ENCODE measurements at regions not wholly inside any gene's neighbourhood (a gene's known extent, or its start where the extent isn't known, plus 50 kb on each side); places are given as distances from the start of the nearest gene placed in this dataset.

DNA sequence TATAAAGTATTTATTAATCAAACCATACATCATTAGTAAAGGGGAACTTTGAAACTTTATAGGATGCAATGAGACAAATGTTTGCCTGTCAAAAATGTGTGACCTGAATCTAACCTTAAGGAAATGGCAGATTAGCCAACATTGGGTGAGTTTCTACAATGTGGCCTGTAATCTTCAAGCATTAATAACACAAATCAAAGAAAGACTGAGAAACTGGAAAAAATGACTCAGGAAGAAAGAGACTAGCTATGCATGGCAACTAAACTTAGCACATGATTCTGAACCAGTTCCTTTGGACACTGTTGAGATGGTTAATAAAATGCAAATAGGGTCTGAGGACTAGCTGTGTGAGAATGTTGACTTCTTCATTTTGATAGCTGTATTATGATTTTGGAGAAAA, 628.6 kb upstream of the ID2 start:
- peak; percentile 52 for DNase-seq
- in situ Hi-C loops (cut with MboI), result no loop called here
- H2AFZ ChIP-seq, result no peak overlapping the region

DNA sequence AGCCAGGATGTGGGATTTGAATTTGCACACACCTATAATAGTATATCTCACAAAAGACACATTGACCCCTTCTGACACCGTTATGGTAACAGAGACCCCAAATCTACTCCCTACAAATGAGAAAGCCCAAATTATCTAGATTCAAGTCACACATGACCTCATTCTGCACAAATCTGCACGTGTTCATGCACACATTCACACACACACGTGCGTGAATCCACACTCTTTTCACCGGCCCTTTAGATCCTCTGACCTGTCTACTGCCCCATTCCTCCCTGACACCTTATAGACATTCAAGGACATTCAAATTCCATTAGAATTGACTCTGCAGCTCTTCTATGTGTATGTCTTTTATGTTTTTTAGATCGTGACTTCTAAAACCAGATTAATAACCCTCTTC, 627.8 kb upstream of the ID2 start:
- H3K36me3 ChIP-seq (ENCODE audit: low read depth), result no peaks in the 10 kb centered on the region
- H4K20me1 ChIP-seq (ENCODE audit: insufficient read depth), result no peaks in the 10 kb centered on the region
- no peaks in the 10 kb centered on the region for H3K4me1 ChIP-seq (ENCODE audit: insufficient read depth)
- no peak overlapping the region for H3K9ac ChIP-seq
- no peaks in the 10 kb centered on the region for H3K27me3 ChIP-seq (replicated peaks; ENCODE audit: insufficient read depth)
- H3K27ac ChIP-seq, result no peak overlapping the region
- H3K79me2 ChIP-seq (ENCODE audit: insufficient read depth), result no peaks in the 10 kb centered on the region
- no peak overlapping the region for H2AFZ ChIP-seq
- H3K9me3 ChIP-seq (ENCODE audit: low read depth), result no peaks in the 10 kb centered on the region
- 83 to 86% methylated on average over 6 of the region's 6 CpGs for WGBS, 2 experiments (ENCODE audit: low coverage in 1 of 2, low lambda C conversion rate in 2 of 2, missing lambda C conversion rate in 2 of 2)
- no peak for TF ChIP-seq EZH2phosphoT487 (IDR thresholded peaks at IDR 0.05; ENCODE audit: insufficient read depth, low read depth)
- no peak for TF ChIP-seq EZH2 (IDR thresholded peaks at IDR 0.05; ENCODE audit: insufficient read depth, poor library complexity, severe bottlenecking)
- no peaks in the 10 kb centered on the region for H3K9me2 ChIP-seq (ENCODE audit: insufficient read depth)
- no peak for DNase-seq
- H3K4me3 ChIP-seq, result no peak overlapping the region
- H3F3A ChIP-seq (ENCODE audit: insufficient read depth), result no peaks in the 10 kb centered on the region
- no peak overlapping the region for H3K4me2 ChIP-seq (ENCODE audit: unreplicated experiment)
- in situ Hi-C loops (cut with MboI), result no loop called here

More for the DNA sequence above, 628.6 kb upstream of the ID2 start:
- no peaks in the 10 kb centered on the region for H3K27me3 ChIP-seq (replicated peaks; ENCODE audit: insufficient read depth)
- H3K9me2 ChIP-seq (ENCODE audit: insufficient read depth), result no peaks in the 10 kb centered on the region
- no peaks in the 10 kb centered on the region for H3K79me2 ChIP-seq (ENCODE audit: insufficient read depth)
- no peaks in the 10 kb centered on the region for H3K9me3 ChIP-seq (ENCODE audit: low read depth)
- no peak overlapping the region for H3K4me2 ChIP-seq (ENCODE audit: unreplicated experiment)
- TF ChIP-seq EZH2phosphoT487 (IDR thresholded peaks at IDR 0.05; ENCODE audit: insufficient read depth, low read depth) (no peak), EZH2 (IDR thresholded peaks at IDR 0.05; ENCODE audit: insufficient read depth, poor library complexity, severe bottlenecking) (no peak)
- no peak overlapping the region for H3K9ac ChIP-seq
- H3K4me1 ChIP-seq (ENCODE audit: insufficient read depth), result no peaks in the 10 kb centered on the region
- no peak overlapping the region for H3K4me3 ChIP-seq
- no peak overlapping the region for H3K27ac ChIP-seq
- no peaks in the 10 kb centered on the region for H4K20me1 ChIP-seq (ENCODE audit: insufficient read depth)
- H3K36me3 ChIP-seq (ENCODE audit: low read depth), result no peaks in the 10 kb centered on the region
- H3F3A ChIP-seq (ENCODE audit: insufficient read depth), result no peaks in the 10 kb centered on the region

DNA sequence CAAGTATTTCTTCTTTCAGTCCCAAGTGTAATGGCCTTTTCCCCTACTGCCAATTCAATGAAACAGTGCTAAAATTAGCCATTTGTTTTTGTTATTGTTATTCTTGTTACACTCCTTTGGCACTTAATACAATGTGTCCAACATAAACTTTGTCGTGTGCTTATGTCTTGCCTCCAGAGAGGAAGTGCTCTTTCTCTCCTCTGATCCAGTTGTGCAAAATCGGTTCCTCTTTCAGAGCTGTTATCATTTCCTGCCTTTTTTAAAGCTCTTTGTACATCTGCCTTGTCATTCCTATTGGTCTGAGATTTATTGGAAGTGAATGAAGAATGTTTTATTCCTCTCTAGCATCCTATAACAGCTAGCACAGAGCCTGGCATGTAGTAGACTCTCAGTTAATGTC, 623.2 kb upstream of the ID2 start:
- Histone ChIP-seq H3K79me2 (ENCODE audit: insufficient read depth) (no peaks in the 10 kb centered on the region), H3K9ac (no peak overlapping the region), H3K4me3 (no peak overlapping the region), H3K9me3 (ENCODE audit: low read depth) (no peaks in the 10 kb centered on the region), H3F3A (ENCODE audit: insufficient read depth) (no peaks in the 10 kb centered on the region), H2AFZ (no peak overlapping the region), H3K27me3 (replicated peaks; ENCODE audit: insufficient read depth) (no peaks in the 10 kb centered on the region), H3K4me2 (ENCODE audit: unreplicated experiment) (no peak overlapping the region), H3K9me2 (ENCODE audit: insufficient read depth) (no peaks in the 10 kb centered on the region), H3K27ac (no peak overlapping the region), H3K4me1 (ENCODE audit: insufficient read depth) (no peaks in the 10 kb centered on the region), H4K20me1 (ENCODE audit: insufficient read depth) (no peaks in the 10 kb centered on the region), H3K36me3 (ENCODE audit: low read depth) (no peaks in the 10 kb centered on the region)
- WGBS, 2 experiments (ENCODE audit: low coverage in 1 of 2, low lambda C conversion rate in 2 of 2, missing lambda C conversion rate in 2 of 2), result 31 to 32% methylated on average over 2 of the region's 2 CpGs
- TF ChIP-seq EZH2phosphoT487 (IDR thresholded peaks at IDR 0.05; ENCODE audit: insufficient read depth, low read depth), result no peak
- no peak for DNase-seq
- in situ Hi-C loops (cut with MboI), result no loop called here

DNA sequence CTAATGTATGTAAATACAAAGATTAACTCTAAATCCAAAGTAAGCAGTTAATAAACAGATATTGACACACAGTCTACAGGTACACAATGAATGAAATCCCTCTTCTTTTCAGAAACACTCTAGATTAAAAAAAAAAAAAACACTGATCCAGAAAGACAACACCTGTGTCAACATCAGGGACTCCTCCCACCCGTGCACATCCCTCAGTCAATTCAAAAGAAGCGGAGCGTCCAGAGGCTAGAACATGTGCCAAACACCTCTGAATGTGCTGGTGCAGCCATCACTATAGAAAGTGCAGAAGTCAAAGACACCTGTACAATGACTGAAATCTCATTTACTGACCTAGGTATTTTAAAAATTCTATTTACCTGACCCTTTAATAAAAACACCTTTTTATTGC, 622.6 kb upstream of the ID2 start:
- H3K79me2 ChIP-seq (ENCODE audit: insufficient read depth), result no peaks in the 10 kb centered on the region
- H3K4me2 ChIP-seq (ENCODE audit: unreplicated experiment), result no peak overlapping the region
- no peak overlapping the region for H2AFZ ChIP-seq
- H3K9me2 ChIP-seq (ENCODE audit: insufficient read depth), result no peaks in the 10 kb centered on the region
- no peaks in the 10 kb centered on the region for H3K27me3 ChIP-seq (replicated peaks; ENCODE audit: insufficient read depth)
- no peaks in the 10 kb centered on the region for H3K4me1 ChIP-seq (ENCODE audit: insufficient read depth)
- no peaks in the 10 kb centered on the region for H3K9me3 ChIP-seq (ENCODE audit: low read depth)
- WGBS, 2 experiments (ENCODE audit: low coverage in 1 of 2, low lambda C conversion rate in 2 of 2, missing lambda C conversion rate in 2 of 2), result 81 to 84% methylated on average over 3 of the region's 3 CpGs
- H3K9ac ChIP-seq, result no peak overlapping the region
- no peaks in the 10 kb centered on the region for H3K36me3 ChIP-seq (ENCODE audit: low read depth)
- no peaks in the 10 kb centered on the region for H4K20me1 ChIP-seq (ENCODE audit: insufficient read depth)
- no peaks in the 10 kb centered on the region for H3F3A ChIP-seq (ENCODE audit: insufficient read depth)
- H3K27ac ChIP-seq, result no peak overlapping the region
- no peak for TF ChIP-seq EZH2phosphoT487 (IDR thresholded peaks at IDR 0.05; ENCODE audit: insufficient read depth, low read depth)
- no peak for TF ChIP-seq EZH2 (IDR thresholded peaks at IDR 0.05; ENCODE audit: insufficient read depth, poor library complexity, severe bottlenecking)
- in situ Hi-C loops (cut with MboI), result no loop called here
- H3K4me3 ChIP-seq, result no peak overlapping the region
- DNase-seq, result no peak

- Histone ChIP-seq H4K20me1 (ENCODE audit: insufficient read depth) (no peaks in the 10 kb centered on the region), H2AFZ (no peak overlapping the region), H3K36me3 (ENCODE audit: low read depth) (no peaks in the 10 kb centered on the region), H3K79me2 (ENCODE audit: insufficient read depth) (no peaks in the 10 kb centered on the region), H3K9me3 (ENCODE audit: low read depth) (no peaks in the 10 kb centered on the region), H3K9ac (no peak overlapping the region), H3K27ac (no peak overlapping the region), H3K9me2 (ENCODE audit: insufficient read depth) (no peaks in the 10 kb centered on the region), H3K27me3 (replicated peaks; ENCODE audit: insufficient read depth) (no peaks in the 10 kb centered on the region), H3K4me3 (no peak overlapping the region), H3F3A (ENCODE audit: insufficient read depth) (no peaks in the 10 kb centered on the region), H3K4me2 (ENCODE audit: unreplicated experiment) (no peak overlapping the region), H3K4me1 (ENCODE audit: insufficient read depth) (no peaks in the 10 kb centered on the region)
- 73 to 85% methylated on average over 4 of the region's 4 CpGs for WGBS, 2 experiments (ENCODE audit: low coverage in 1 of 2, low lambda C conversion rate in 2 of 2, missing lambda C conversion rate in 2 of 2)
- peak; percentile 24 for DNase-seq
- in situ Hi-C loops (cut with MboI), result no loop called here
- TF ChIP-seq EZH2 (IDR thresholded peaks at IDR 0.05; ENCODE audit: insufficient read depth, poor library complexity, severe bottlenecking), result no peak
- no peak for TF ChIP-seq EZH2phosphoT487 (IDR thresholded peaks at IDR 0.05; ENCODE audit: insufficient read depth, low read depth)
Observed at GRCh38 chr2:8059794-8060193, 622.1 kb upstream of the ID2 start.

Measured in GM23248 (cell line).